HEK293 (cell line): ENCODE measurements at regions not wholly inside any gene's neighbourhood (a gene's known extent, or its start where the extent isn't known, plus 50 kb on each side); places are given as distances from the start of the nearest gene placed in this dataset.

Source experiments
- CTCF ChIA-PET: fragments of 350-600 bp; formaldehyde crosslinking; extraction: SDS; loops from one replicate; lab custom pipeline; 2021; ENCODE audit warnings: antibody characterized with exemption; lab: Yijun Ruan, JAX
- POLR2A ChIA-PET: fragments of 300-600 bp; formaldehyde crosslinking; extraction: SDS; loops from one replicate; lab custom pipeline; 2020; ENCODE audit warnings: antibody characterized with exemption, inconsistent platforms; lab: Yijun Ruan, JAX
- H3K27ac ChIP-seq: fragments of 200-500 bp; sonication (Bioruptor generic); 2 replicates; pipeline ENCODE4 v1.5.1; 2014; ENCODE audit warnings: low read depth, low read length, control low read depth, inconsistent platforms; ENCODE audit errors: extremely low read depth
- H3K36me3 ChIP-seq, 2 experiments: fragments of 200-500 bp in 1 of 2; sonication (Bioruptor generic) in 1 of 2; 1 replicate in 1 of 2; 2 replicates in 1 of 2; pipeline ENCODE4 v1.5.1; 2014 to 2017; ENCODE audit warnings: inconsistent platforms in 2 of 2, low read length in 2 of 2; ENCODE audit not compliant: control insufficient read depth in 2 of 2, insufficient read depth in 1 of 2
- H3K4me1 ChIP-seq: fragments of 200-500 bp; sonication (Bioruptor generic); 2 replicates; pipeline ENCODE4 v1.5.1; 2014; ENCODE audit warnings: mild to moderate bottlenecking, low read length, inconsistent platforms; ENCODE audit not compliant: control insufficient read depth, insufficient read depth
- H3K4me3 ChIP-seq: 2 replicates; pipeline ENCODE4 v1.5.1; 2011; ENCODE audit warnings: low read depth, mild to moderate bottlenecking, control low read depth, low read length, moderate library complexity
- H3K9me3 ChIP-seq: fragments of 200-500 bp; sonication (Bioruptor generic); 2 replicates; pipeline ENCODE4 v1.5.1; 2014; ENCODE audit warnings: low read depth, low read length, inconsistent platforms; ENCODE audit not compliant: control insufficient read depth, insufficient read depth
- ELK4 ChIP-seq: IDR thresholded peaks from 2 replicates; pipeline ENCODE4 v1.6.1; 2011; ENCODE audit warnings: mild to moderate bottlenecking, low read depth, low read length, borderline replicate concordance
- HIC1 ChIP-seq: fragments of 450-650 bp; formaldehyde crosslinking; IDR thresholded peaks from 2 replicates; pipeline ENCODE4 v1.5.1; 2016; ENCODE audit warnings: missing biosample characterization, missing genetic modification characterization
- PRDM4 ChIP-seq: fragments of 450-650 bp; formaldehyde crosslinking; IDR thresholded peaks from 2 replicates; pipeline ENCODE4 v1.5.1; 2017; ENCODE audit warnings: missing biosample characterization, missing genetic modification characterization
- SETDB1 ChIP-seq: IDR thresholded peaks from one replicate; pipeline ENCODE4 v1.6.1; 2017; ENCODE audit warnings: mild to moderate bottlenecking, low read length, moderate library complexity, mixed read lengths; ENCODE audit not compliant: insufficient read length
- ZBTB44 ChIP-seq: fragments of 450-650 bp; IDR thresholded peaks from 2 replicates; pipeline ENCODE4 v1.5.1; 2018; ENCODE audit warnings: missing biosample characterization, mild to moderate bottlenecking, missing genetic modification characterization
- ZBTB7A ChIP-seq: fragments of 450-650 bp; formaldehyde crosslinking; IDR thresholded peaks from 2 replicates; pipeline ENCODE4 v1.5.1; 2016; ENCODE audit warnings: low read depth, missing biosample characterization, missing genetic modification characterization
- ZNF138 ChIP-seq: fragments of 450-650 bp; formaldehyde crosslinking; IDR thresholded peaks from 2 replicates; pipeline ENCODE4 v1.5.1; 2016; ENCODE audit warnings: missing biosample characterization, missing genetic modification characterization, borderline replicate concordance
- ZNF157 ChIP-seq: fragments of 450-650 bp; formaldehyde crosslinking; IDR thresholded peaks from 2 replicates; pipeline ENCODE4 v1.5.1; 2016; ENCODE audit warnings: missing biosample characterization, missing genetic modification characterization
- ZNF202 ChIP-seq: fragments of 450-650 bp; formaldehyde crosslinking; IDR thresholded peaks from 2 replicates; pipeline ENCODE4 v1.5.1; 2016; ENCODE audit warnings: missing biosample characterization, missing genetic modification characterization, borderline replicate concordance
- ZNF426 ChIP-seq: fragments of 450-650 bp; formaldehyde crosslinking; IDR thresholded peaks from 2 replicates; pipeline ENCODE4 v1.5.1; 2017; ENCODE audit warnings: missing biosample characterization, missing genetic modification characterization, mild to moderate bottlenecking, inconsistent platforms, moderate library complexity
- ZNF449 ChIP-seq: fragments of 450-650 bp; formaldehyde crosslinking; IDR thresholded peaks from 2 replicates; pipeline ENCODE4 v1.5.1; 2017; ENCODE audit warnings: missing biosample characterization, mild to moderate bottlenecking, missing genetic modification characterization, moderate library complexity
- ZNF488 ChIP-seq: fragments of 450-650 bp; formaldehyde crosslinking; IDR thresholded peaks from 2 replicates; pipeline ENCODE4 v1.5.1; 2016; ENCODE audit warnings: missing biosample characterization, missing genetic modification characterization
- ZNF513 ChIP-seq: fragments of 450-650 bp; IDR thresholded peaks from 2 replicates; pipeline ENCODE4 v1.5.1; 2018; ENCODE audit warnings: missing biosample characterization, missing genetic modification characterization
- ZNF645 ChIP-seq: fragments of 450-650 bp; formaldehyde crosslinking; IDR thresholded peaks from 2 replicates; pipeline ENCODE4; 2016; ENCODE audit warnings: missing biosample characterization, missing genetic modification characterization
- ZNF677 ChIP-seq: fragments of 450-650 bp; IDR thresholded peaks from 2 replicates; pipeline ENCODE4 v1.5.0; 2018; ENCODE audit warnings: missing biosample characterization, mild to moderate bottlenecking, missing genetic modification characterization, moderate library complexity
- ZNF747 ChIP-seq: fragments of 450-650 bp; formaldehyde crosslinking; IDR thresholded peaks from 2 replicates; pipeline ENCODE4 v1.5.1; 2016; ENCODE audit warnings: missing biosample characterization, missing genetic modification characterization
- ZNF768 ChIP-seq: fragments of 450-650 bp; formaldehyde crosslinking; IDR thresholded peaks from 2 replicates; pipeline ENCODE4 v1.5.1; 2018; ENCODE audit warnings: missing biosample characterization, mild to moderate bottlenecking, missing genetic modification characterization
- ZSCAN5A ChIP-seq: fragments of 450-650 bp; formaldehyde crosslinking; IDR thresholded peaks from 2 replicates; pipeline ENCODE4 v1.5.1; 2016; ENCODE audit warnings: missing biosample characterization, missing genetic modification characterization

GRCh38 chr16:64730261-64730660, 391.6 kb downstream of the CDH11 start (continued):
- TF ChIP-seq ELK4, result no peak
- TF ChIP-seq ZNF449, result no peak
- TF ChIP-seq ZNF157, result no peak
- TF ChIP-seq ZNF747, result no peak
- TF ChIP-seq ZNF202 (tag by site-specific recombination), result no peak
- TF ChIP-seq ZBTB7A (tag by site-specific recombination), result no peak
- TF ChIP-seq ZNF768 (tag by site-specific recombination), result no peak

GRCh38 chr16:64724339-64724738, 397.5 kb downstream of the CDH11 start:
- no peaks in the 10 kb centered on the region for H3K9me3 ChIP-seq
- ChIA-PET CTCF (interaction anchor here (1.7 kb wide), 1 partner anchor 23 kb away, joined by 3 read pairs; no protein-coding TSS in a partner anchor), POLR2A (no interaction called here)
- no peak overlapping the region for H3K27ac ChIP-seq
- TF ChIP-seq ZSCAN5A (tag by site-specific recombination) (no peak), PRDM4 (tag by site-specific recombination) (no peak), SETDB1 (no peak), ZNF645 (tag by site-specific recombination) (no peak), HIC1 (tag by site-specific recombination) (no peak), ZNF449 (no peak), ZNF677 (tag by site-specific recombination) (no peak), ZNF768 (tag by site-specific recombination) (no peak), ZBTB44 (tag by site-specific recombination) (no peak), ZNF426 (tag by site-specific recombination) (no peak), ZNF513 (tag by site-specific recombination) (no peak), ZNF488 (no peak), ZNF138 (no peak)
- no peaks in the 10 kb centered on the region for H3K4me1 ChIP-seq
- no peak overlapping the region for H3K4me3 ChIP-seq
- no peaks in the 10 kb centered on the region for H3K36me3 ChIP-seq
